ENCODE measurements at regions not wholly inside any gene's neighbourhood (a gene's known extent, or its start where the extent isn't known, plus 50 kb on each side); places are given as distances from the start of the nearest gene placed in this dataset.

DNA sequence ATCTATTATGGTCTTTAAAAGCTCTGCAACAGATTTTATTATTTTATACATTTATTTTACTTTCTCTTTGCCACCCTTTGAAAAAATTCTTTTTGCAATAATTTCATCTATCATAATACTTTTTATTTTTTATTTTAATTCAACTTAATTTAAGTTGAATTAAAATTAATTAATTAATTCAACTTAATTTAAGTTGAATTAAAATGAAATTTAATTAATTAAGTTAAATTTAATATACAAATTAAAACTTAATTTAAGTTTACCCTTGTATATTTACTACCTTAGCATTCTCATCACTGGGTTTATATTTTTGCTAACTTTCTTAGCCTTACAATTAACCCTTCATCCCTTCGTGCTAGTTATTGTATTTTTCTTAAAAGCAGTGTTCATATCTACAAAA is 301.4 kb downstream of the SLITRK5 start:
- TF ChIP-seq, protein P1, sequence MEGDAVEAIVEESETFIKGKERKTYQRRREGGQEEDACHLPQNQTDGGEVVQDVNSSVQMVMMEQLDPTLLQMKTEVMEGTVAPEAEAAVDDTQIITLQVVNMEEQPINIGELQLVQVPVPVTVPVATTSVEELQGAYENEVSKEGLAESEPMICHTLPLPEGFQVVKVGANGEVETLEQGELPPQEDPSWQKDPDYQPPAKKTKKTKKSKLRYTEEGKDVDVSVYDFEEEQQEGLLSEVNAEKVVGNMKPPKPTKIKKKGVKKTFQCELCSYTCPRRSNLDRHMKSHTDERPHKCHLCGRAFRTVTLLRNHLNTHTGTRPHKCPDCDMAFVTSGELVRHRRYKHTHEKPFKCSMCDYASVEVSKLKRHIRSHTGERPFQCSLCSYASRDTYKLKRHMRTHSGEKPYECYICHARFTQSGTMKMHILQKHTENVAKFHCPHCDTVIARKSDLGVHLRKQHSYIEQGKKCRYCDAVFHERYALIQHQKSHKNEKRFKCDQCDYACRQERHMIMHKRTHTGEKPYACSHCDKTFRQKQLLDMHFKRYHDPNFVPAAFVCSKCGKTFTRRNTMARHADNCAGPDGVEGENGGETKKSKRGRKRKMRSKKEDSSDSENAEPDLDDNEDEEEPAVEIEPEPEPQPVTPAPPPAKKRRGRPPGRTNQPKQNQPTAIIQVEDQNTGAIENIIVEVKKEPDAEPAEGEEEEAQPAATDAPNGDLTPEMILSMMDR (IDR thresholded peaks at IDR 0.05; ENCODE audit: low read depth, low read length): no peak
- TF ChIP-seq EZH2phosphoT487 (IDR thresholded peaks at IDR 0.05; ENCODE audit: low read depth): no peak

Measured in OCI-LY3 (cell line).